ENCODE measurements at regions not wholly inside any gene's neighbourhood (a gene's known extent, or its start where the extent isn't known, plus 50 kb on each side); places are given as distances from the start of the nearest gene placed in this dataset.

GRCh38 chr2:236877972-236878371 is 207.7 kb upstream of the COPS8 start:
- no peak overlapping the region for H3K27ac ChIP-seq
- no peak for TF ChIP-seq ZFX (IDR thresholded peaks at IDR 0.05; ENCODE audit: borderline replicate concordance)
- no peak for TF ChIP-seq CTCF (IDR thresholded peaks at IDR 0.05)

GRCh38 chr2:236879416-236879963 is 206.2 kb upstream of the COPS8 start:
- TF ChIP-seq ZFX (IDR thresholded peaks at IDR 0.05; ENCODE audit: borderline replicate concordance) (no peak), CTCF (IDR thresholded peaks at IDR 0.05) (no peak)
- no peak overlapping the region for H3K27ac ChIP-seq

- H3K27ac ChIP-seq: no peak overlapping the region
- TF ChIP-seq ZFX (IDR thresholded peaks at IDR 0.05; ENCODE audit: borderline replicate concordance): no peak
- no peak for TF ChIP-seq CTCF (IDR thresholded peaks at IDR 0.05)
Measured at GRCh38 chr2:236882074-236882473, 203.6 kb upstream of the COPS8 start.

GRCh38 chr2:236882930-236883329 is 202.8 kb upstream of the COPS8 start:
- H3K27ac ChIP-seq: no peak overlapping the region
- no peak for TF ChIP-seq ZFX (IDR thresholded peaks at IDR 0.05; ENCODE audit: borderline replicate concordance)
- TF ChIP-seq CTCF (IDR thresholded peaks at IDR 0.05): no peak

GRCh38 chr2:236883819-236884218 is 201.9 kb upstream of the COPS8 start:
- no peak for TF ChIP-seq CTCF (IDR thresholded peaks at IDR 0.05)
- no peak for TF ChIP-seq ZFX (IDR thresholded peaks at IDR 0.05; ENCODE audit: borderline replicate concordance)
- H3K27ac ChIP-seq: no peak overlapping the region

GRCh38 chr2:236884569-236885175 is 201.0 kb upstream of the COPS8 start:
- TF ChIP-seq ZFX (IDR thresholded peaks at IDR 0.05; ENCODE audit: borderline replicate concordance) (no peak), CTCF (IDR thresholded peaks at IDR 0.05) (no peak)
- no peak overlapping the region for H3K27ac ChIP-seq

- TF ChIP-seq CTCF (IDR thresholded peaks at IDR 0.05): no peak
- no peak for TF ChIP-seq ZFX (IDR thresholded peaks at IDR 0.05; ENCODE audit: borderline replicate concordance)
Measured at GRCh38 chr2:236886456-236886855, 199.2 kb upstream of the COPS8 start.

More at GRCh38 chr2:236886456-236886855, 199.2 kb upstream of the COPS8 start:
- H3K27ac ChIP-seq: no peak overlapping the region

Data from 22Rv1 (cell line).